Neuronal stem cell (in vitro differentiated cells): ENCODE measurements at regions not wholly inside any gene's neighbourhood (a gene's known extent, or its start where the extent isn't known, plus 50 kb on each side); places are given as distances from the start of the nearest gene placed in this dataset.
"Not testable (repeated sequence)": the region's sequence is repeated elsewhere in the genome, so short reads cannot be mapped to it uniquely, and the experiment has no call there.

Experiments used
- DNase-seq: peaks from one replicate; pipeline ENCODE4 v3.0.0-alpha.2; 2013; ENCODE audit warnings: low spot score
- H2AFZ ChIP-seq: one replicate; pipeline ENCODE4 v1.6.1; 2013; ENCODE audit warnings: mild to moderate bottlenecking, low read length, inconsistent platforms
- H2AK5ac ChIP-seq: 2 replicates; pipeline ENCODE4 v1.6.1; 2013; ENCODE audit warnings: low read depth, mild to moderate bottlenecking, inconsistent platforms, low read length, moderate library complexity, mixed read lengths
- H2BK120ac ChIP-seq: 2 replicates; pipeline ENCODE4 v1.6.1; 2013; ENCODE audit warnings: low read depth, mild to moderate bottlenecking, inconsistent platforms, low read length, moderate library complexity, mixed read lengths
- H2BK12ac ChIP-seq: one replicate; pipeline ENCODE4 v1.6.1; 2013; ENCODE audit warnings: low read length, inconsistent platforms
- H2BK15ac ChIP-seq: 2 replicates; pipeline ENCODE4 v1.6.1; 2013; ENCODE audit warnings: mild to moderate bottlenecking, low read length, inconsistent platforms, mixed read lengths
- H2BK5ac ChIP-seq: one replicate; pipeline ENCODE4 v1.6.1; 2013; ENCODE audit warnings: inconsistent platforms, mild to moderate bottlenecking, low read length, moderate library complexity
- H3K14ac ChIP-seq: one replicate; pipeline ENCODE4 v1.6.1; 2013; ENCODE audit warnings: low read length, inconsistent platforms
- H3K18ac ChIP-seq: 2 replicates; pipeline ENCODE4 v1.6.1; 2013; ENCODE audit warnings: low read length, inconsistent platforms
- H3K23ac ChIP-seq: 2 replicates; pipeline ENCODE4 v1.6.1; 2013; ENCODE audit warnings: low read depth, mild to moderate bottlenecking, mixed read lengths, low read length, inconsistent platforms; ENCODE audit not compliant: poor library complexity
- H3K27ac ChIP-seq: replicated peaks from 3 replicates; pipeline ENCODE4 v1.5.1; 2013; ENCODE audit warnings: low read length, inconsistent platforms
- H3K27me3 ChIP-seq, 3 experiments: 2 replicates each; pipeline ENCODE4 v1.6.1; 2013; ENCODE audit warnings: low read length in 3 of 3, mild to moderate bottlenecking in 2 of 3, inconsistent platforms in 1 of 3, low read depth in 1 of 3, mixed read lengths in 1 of 3, moderate library complexity in 1 of 3; ENCODE audit not compliant: control insufficient read depth in 3 of 3, insufficient read depth in 3 of 3
- H3K36me3 ChIP-seq, 2 donors: replicated peaks in 1 of 2; 2 replicates each; pipeline ENCODE4 v1.6.1; 2013; ENCODE audit warnings: low read length in 2 of 2; ENCODE audit not compliant: control insufficient read depth in 2 of 2, insufficient read depth in 2 of 2
- H3K4ac ChIP-seq: 2 replicates; pipeline ENCODE4 v1.6.1; 2013; ENCODE audit warnings: inconsistent platforms, mild to moderate bottlenecking, low read length, moderate library complexity
- H3K4me1 ChIP-seq, 2 donors: 1 replicate in 1 of 2; 2 replicates in 1 of 2; pipeline ENCODE4 v1.6.1; 2013; ENCODE audit warnings: low read length in 2 of 2, low read depth in 1 of 2; ENCODE audit not compliant: control insufficient read depth in 2 of 2, insufficient read depth in 1 of 2
- H3K4me2 ChIP-seq: one replicate; pipeline ENCODE4 v1.6.1; 2013; ENCODE audit warnings: mild to moderate bottlenecking, low read length, inconsistent platforms; ENCODE audit not compliant: insufficient read depth, poor library complexity, severe bottlenecking
- H3K4me3 ChIP-seq, 2 donors: 2 replicates each; pipeline ENCODE4 v1.5.1; 2013; ENCODE audit warnings: low read length in 2 of 2, mild to moderate bottlenecking in 2 of 2, inconsistent platforms in 1 of 2, moderate library complexity in 1 of 2
- H3K79me1 ChIP-seq: one replicate; pipeline ENCODE4 v1.6.1; 2013; ENCODE audit warnings: low read depth, mild to moderate bottlenecking, inconsistent platforms, low read length, moderate library complexity
- H3K9ac ChIP-seq: one replicate; pipeline ENCODE4 v1.6.1; 2013; ENCODE audit warnings: mild to moderate bottlenecking, low read depth, low read length, inconsistent platforms; ENCODE audit not compliant: poor library complexity
- H3K9me3 ChIP-seq, 2 donors: replicated peaks in 1 of 2; 2 replicates each; pipeline versions ENCODE3 to v1.6.1; 2013; ENCODE audit warnings: low read length in 2 of 2, mild to moderate bottlenecking in 2 of 2, inconsistent platforms in 1 of 2, low read depth in 1 of 2, mixed read lengths in 1 of 2, moderate library complexity in 1 of 2; ENCODE audit not compliant: control insufficient read depth in 2 of 2, insufficient read depth in 1 of 2
- H4K8ac ChIP-seq: one replicate; pipeline ENCODE4 v1.6.1; 2013; ENCODE audit warnings: low read depth, mild to moderate bottlenecking, inconsistent platforms, low read length, moderate library complexity
- H4K91ac ChIP-seq: one replicate; pipeline ENCODE4 v1.6.1; 2013; ENCODE audit warnings: low read length, low read depth, mild to moderate bottlenecking, inconsistent platforms; ENCODE audit not compliant: poor library complexity
- WGBS, 2 donors: extraction: QIAGEN DNeasy Blood & Tissue Kit; methylation state at CpG; one replicate each; pipeline ENCODE4 v1.1.7; 2013; ENCODE audit warnings: missing lambda C conversion rate in 2 of 2, mixed read lengths in 1 of 2; ENCODE audit not compliant: insufficient read length in 2 of 2, insufficient replicate concordance in 1 of 2; ENCODE audit errors: extremely low coverage in 2 of 2; 5-methylcytosine and 5-hydroxymethylcytosine counted together

- no peak overlapping the region for H3K4me2 ChIP-seq
- H3K23ac ChIP-seq = no peak overlapping the region
- H2BK15ac ChIP-seq = no peak overlapping the region
- H4K8ac ChIP-seq = no peak overlapping the region
- DNase-seq = no peak
- no CpG with 5 or more reads among the region's 5 CpGs for WGBS, 2 donors
- H2AK5ac ChIP-seq = no peak overlapping the region
- H3K27me3 ChIP-seq = no peaks in the 10 kb centered on the region
- H3K14ac ChIP-seq = no peak overlapping the region
- no peaks in the 10 kb centered on the region for H3K9me3 ChIP-seq
- no peak overlapping the region for H3K18ac ChIP-seq
- H3K4ac ChIP-seq = no peak overlapping the region
- H2BK5ac ChIP-seq = no peak overlapping the region
- no peak overlapping the region for H3K27ac ChIP-seq
- no peak overlapping the region for H2BK12ac ChIP-seq
- no peak overlapping the region for H4K91ac ChIP-seq
- no peak overlapping the region for H2BK120ac ChIP-seq
- no peak overlapping the region for H3K9ac ChIP-seq
- H3K36me3 ChIP-seq = no peaks in the 10 kb centered on the region
- H3K79me1 ChIP-seq = no peaks in the 10 kb centered on the region
- no peak overlapping the region for H3K4me3 ChIP-seq
- H3K4me1 ChIP-seq = no peaks in the 10 kb centered on the region
- H2AFZ ChIP-seq = no peak overlapping the region
These were observed 487.0 kb downstream of the CD109 start for GRCh38 chr6:74182992-74183391.

GRCh38 chr6:74181471-74181870 lies 485.5 kb downstream of the CD109 start:
- Histone ChIP-seq H3K14ac (no peak overlapping the region), H3K79me1 (no peaks in the 10 kb centered on the region), H3K9ac (no peak overlapping the region), H3K4me1 (no peaks in the 10 kb centered on the region), H3K4ac (no peak overlapping the region), H3K4me3 (no peak overlapping the region), H2BK5ac (no peak overlapping the region), H3K4me2 (no peak overlapping the region), H3K23ac (no peak overlapping the region), H2AK5ac (no peak overlapping the region), H4K91ac (no peak overlapping the region), H2BK12ac (no peak overlapping the region), H3K18ac (no peak overlapping the region), H3K27me3 (no peaks in the 10 kb centered on the region), H2BK120ac (no peak overlapping the region), H3K36me3 (no peaks in the 10 kb centered on the region), H4K8ac (no peak overlapping the region), H3K27ac (no peak overlapping the region), H3K9me3 (no peaks in the 10 kb centered on the region), H2AFZ (no peak overlapping the region), H2BK15ac (no peak overlapping the region)
- DNase-seq = no peak

- Histone ChIP-seq H3K4me1 (no peaks in the 10 kb centered on the region), H4K91ac (no peak overlapping the region), H2AFZ (no peak overlapping the region), H3K9ac (no peak overlapping the region), H3K27me3 (no peaks in the 10 kb centered on the region), H2BK15ac (no peak overlapping the region), H2AK5ac (no peak overlapping the region), H3K79me1 (no peaks in the 10 kb centered on the region), H3K14ac (no peak overlapping the region), H2BK12ac (no peak overlapping the region), H2BK5ac (no peak overlapping the region), H3K27ac (no peak overlapping the region), H2BK120ac (no peak overlapping the region), H4K8ac (no peak overlapping the region), H3K23ac (no peak overlapping the region), H3K9me3 (no peaks in the 10 kb centered on the region), H3K4ac (no peak overlapping the region), H3K4me2 (no peak overlapping the region), H3K36me3 (no peaks in the 10 kb centered on the region), H3K18ac (no peak overlapping the region), H3K4me3 (no peak overlapping the region)
- no CpG with 5 or more reads among the region's 4 CpGs for WGBS, 2 donors
- no peak for DNase-seq
These were observed 481.5 kb downstream of the CD109 start for GRCh38 chr6:74177506-74177905.

GRCh38 chr6:74170550-74170949 lies 474.5 kb downstream of the CD109 start:
- not testable (repeated sequence) for H2BK120ac ChIP-seq, H3K36me3 ChIP-seq, H2AFZ ChIP-seq, H3K27me3 ChIP-seq, H3K79me1 ChIP-seq, H3K18ac ChIP-seq, H3K4me2 ChIP-seq, H2AK5ac ChIP-seq, H3K9ac ChIP-seq, H3K23ac ChIP-seq, H2BK12ac ChIP-seq, H3K9me3 ChIP-seq, H3K4ac ChIP-seq, H3K4me1 ChIP-seq, H4K8ac ChIP-seq, H3K4me3 ChIP-seq, H4K91ac ChIP-seq, H2BK5ac ChIP-seq, H2BK15ac ChIP-seq, DNase-seq, H3K27ac ChIP-seq, H3K14ac ChIP-seq
- no CpG with 5 or more reads among the region's 2 CpGs for WGBS, 2 donors
